ENCODE measurements at regions not wholly inside any gene's neighbourhood (a gene's known extent, or its start where the extent isn't known, plus 50 kb on each side); places are given as distances from the start of the nearest gene placed in this dataset.

DNA sequence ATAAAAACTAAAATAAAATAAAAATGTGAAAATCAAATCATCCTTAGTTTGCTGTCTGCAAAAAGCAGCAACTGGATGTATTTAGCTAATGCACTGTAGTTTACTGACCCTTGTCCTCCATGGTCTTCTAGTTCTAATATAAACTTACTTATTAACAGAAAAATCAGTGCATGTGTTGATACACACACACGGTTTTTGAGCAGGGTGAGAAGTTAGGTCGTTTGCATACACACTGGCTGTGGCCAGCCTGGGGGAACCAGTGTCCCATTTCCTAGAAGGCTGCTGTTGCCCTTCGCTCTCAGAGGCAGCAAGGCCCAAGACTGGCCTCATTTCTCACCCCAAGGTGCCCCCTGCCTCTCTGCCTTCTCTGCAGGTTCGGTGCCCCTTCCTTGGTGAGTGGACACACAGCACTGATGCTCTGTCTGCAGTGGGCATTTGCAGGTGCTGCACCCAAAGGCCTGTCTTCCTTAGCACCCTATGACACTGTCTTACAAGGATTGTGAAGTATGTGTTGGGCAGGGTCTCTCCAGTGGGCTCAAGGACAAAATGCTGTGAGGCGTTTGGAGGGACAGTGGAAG, 168.5 kb downstream of the SCP2D1 start:
- ChIA-PET POLR2A (no interaction called here), CTCF (no interaction called here)
- no peak for DNase-seq (ENCODE audit: low read depth, low spot score)
- no peak for TF ChIP-seq CTCF (IDR thresholded peaks at IDR 0.05; ENCODE audit: insufficient read depth, low read length, missing control alignments)
- no peak overlapping the region for H3K4me3 ChIP-seq (ENCODE audit: low read depth, low read length)

DNA sequence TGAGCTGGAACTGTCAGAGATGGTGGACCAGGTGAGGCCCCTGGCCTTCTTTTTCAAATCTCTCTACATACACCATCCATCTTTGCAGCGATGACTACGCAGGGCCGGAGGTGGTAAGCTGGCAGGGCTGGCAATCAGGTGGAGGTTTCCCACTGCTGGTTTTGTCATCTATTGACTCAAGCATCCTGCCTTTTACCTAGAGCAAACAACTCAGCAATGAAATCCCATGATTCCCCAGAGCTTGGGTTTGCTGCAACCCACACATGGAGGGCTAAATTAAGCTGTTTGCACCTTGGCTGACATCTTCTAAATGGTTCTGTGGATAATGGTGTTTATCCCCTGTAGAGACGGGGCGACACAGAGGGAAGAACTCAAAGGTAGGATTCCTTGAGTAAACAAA, 170.2 kb downstream of the SCP2D1 start:
- no peak for TF ChIP-seq CTCF (IDR thresholded peaks at IDR 0.05; ENCODE audit: insufficient read depth, low read length, missing control alignments)
- CTCF ChIA-PET, result no interaction called here
- POLR2A ChIA-PET, result no interaction called here
- DNase-seq (ENCODE audit: low read depth, low spot score), result no peak
- H3K4me3 ChIP-seq (ENCODE audit: low read depth, low read length), result no peak overlapping the region

DNA sequence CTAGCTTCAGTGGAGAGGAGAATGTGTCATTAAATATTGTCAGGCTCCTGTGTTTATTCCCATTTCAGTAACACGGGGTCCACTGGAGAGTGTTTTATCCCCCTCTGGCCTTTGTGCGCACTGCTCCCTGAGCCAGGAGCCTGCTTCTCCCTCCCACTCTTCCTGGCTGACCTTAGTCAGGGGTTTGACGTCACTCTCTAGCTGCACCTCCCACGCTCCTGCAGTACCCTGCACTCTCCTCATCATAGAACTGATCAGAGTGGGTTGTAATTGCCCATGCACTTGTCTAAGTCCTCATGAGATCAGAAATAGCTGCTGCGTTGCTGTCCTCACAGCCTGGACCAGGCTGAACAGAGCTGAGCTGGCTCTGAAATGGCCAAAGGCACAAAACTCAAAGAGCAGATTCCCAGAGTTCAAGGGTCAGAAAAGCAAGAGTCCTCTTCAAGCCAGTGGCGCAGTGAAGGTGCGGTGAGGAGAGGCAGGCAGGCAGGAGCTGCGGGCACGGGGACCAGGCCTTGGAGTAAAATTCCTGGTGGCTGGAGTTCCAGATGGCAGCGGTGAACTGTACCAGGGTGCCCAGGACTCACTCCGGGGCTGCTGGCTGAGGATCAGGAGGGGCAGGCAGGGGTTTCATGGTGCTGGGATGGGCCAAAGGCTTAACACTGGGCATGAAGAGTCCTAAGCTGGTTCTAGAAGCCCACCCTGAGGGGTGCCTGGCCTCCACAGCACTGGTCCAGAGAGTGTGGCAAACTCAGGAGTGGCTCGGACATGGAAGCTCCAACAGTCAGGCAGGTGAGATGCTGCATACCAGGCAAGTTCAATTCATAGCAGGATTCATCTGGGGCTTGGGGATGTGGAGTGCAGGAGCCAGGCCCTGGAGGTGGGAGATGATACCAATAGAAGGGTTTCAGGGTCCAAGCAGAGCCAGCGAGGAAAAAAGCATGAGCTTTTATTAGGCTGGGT, 170.9 kb downstream of the SCP2D1 start:
- no peak overlapping the region for H3K4me3 ChIP-seq (ENCODE audit: low read depth, low read length)
- no peak for DNase-seq (ENCODE audit: low read depth, low spot score)
- TF ChIP-seq CTCF (IDR thresholded peaks at IDR 0.05; ENCODE audit: insufficient read depth, low read length, missing control alignments), result no peak
- ChIA-PET CTCF (no interaction called here), POLR2A (no interaction called here)

DNA sequence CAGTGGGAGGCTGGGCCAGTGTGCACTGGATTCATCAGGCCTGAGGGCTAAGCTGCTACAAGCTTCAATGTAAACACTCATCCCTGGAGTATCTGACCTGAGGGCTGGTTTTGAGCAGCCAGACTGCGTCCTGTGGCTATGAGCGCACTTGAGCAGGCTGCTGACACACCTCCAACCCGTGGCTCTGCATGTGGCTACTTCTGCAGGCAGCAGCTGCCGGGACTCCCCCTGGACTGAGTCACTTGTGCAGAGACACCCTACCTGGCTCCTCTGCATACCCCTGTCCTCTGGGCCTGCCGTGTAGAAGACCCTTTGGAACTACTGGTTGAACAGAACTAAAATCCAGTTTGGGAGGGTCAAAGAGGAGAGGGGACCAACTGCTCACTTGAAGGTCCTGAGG, 172.0 kb downstream of the SCP2D1 start:
- CTCF ChIA-PET, result no interaction called here
- no peak for TF ChIP-seq CTCF (IDR thresholded peaks at IDR 0.05; ENCODE audit: insufficient read depth, low read length, missing control alignments)
- H3K4me3 ChIP-seq (ENCODE audit: low read depth, low read length), result no peak overlapping the region
- POLR2A ChIA-PET, result no interaction called here
- no peak for DNase-seq (ENCODE audit: low read depth, low spot score)

- CTCF ChIA-PET, result no interaction called here
- no peak overlapping the region for H3K4me3 ChIP-seq (ENCODE audit: low read depth, low read length)
- POLR2A ChIA-PET, result no interaction called here
- no peak for TF ChIP-seq CTCF (IDR thresholded peaks at IDR 0.05; ENCODE audit: insufficient read depth, low read length, missing control alignments)
- DNase-seq (ENCODE audit: low read depth, low spot score), result no peak
Measured at GRCh38 chr20:18986146-18986830, 172.7 kb downstream of the SCP2D1 start.

GRCh38 chr20:18986895-18987580, 173.5 kb downstream of the SCP2D1 start:
- DNase-seq (ENCODE audit: low read depth, low spot score), result no peak
- ChIA-PET POLR2A (no interaction called here), CTCF (no interaction called here)

More at GRCh38 chr20:18986895-18987580, 173.5 kb downstream of the SCP2D1 start:
- TF ChIP-seq CTCF (IDR thresholded peaks at IDR 0.05; ENCODE audit: insufficient read depth, low read length, missing control alignments), result no peak
- H3K4me3 ChIP-seq (ENCODE audit: low read depth, low read length), result no peak overlapping the region
